Femur (tissue), 1 donor: ENCODE measurements at regions not wholly inside any gene's neighbourhood (a gene's known extent, or its start where the extent isn't known, plus 50 kb on each side); places are given as distances from the start of the nearest gene placed in this dataset.
A peak's percentile ranks its signal among the peaks of the same experiment; 100 is the strongest.
"Not testable (repeated sequence)": the region's sequence is repeated elsewhere in the genome, so short reads cannot be mapped to it uniquely, and the experiment has no call there.

Experiments used
- DNase-seq: peaks from one replicate; pipeline ENCODE4 v3.0.0-alpha.2; 2017

DNA sequence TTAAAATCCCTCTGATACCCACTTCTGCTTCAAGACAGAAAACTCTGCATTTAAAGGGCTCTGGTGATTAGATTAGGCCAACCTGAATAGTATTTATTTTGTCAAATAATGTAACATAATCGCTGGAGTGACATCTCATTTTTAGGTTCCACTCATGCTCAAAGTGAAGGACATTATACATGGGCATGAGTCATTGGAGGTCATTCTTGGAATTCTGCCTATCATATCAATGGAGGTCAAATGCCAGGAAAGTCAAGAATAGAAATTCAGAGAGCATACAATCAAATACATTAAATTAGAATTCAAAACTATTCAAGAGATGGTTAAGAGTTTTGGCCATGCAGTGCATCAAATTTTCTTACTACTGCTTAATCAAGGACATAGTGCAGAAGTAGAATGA, 50.8 kb upstream of the PRSS1 start:
- no peak for DNase-seq

DNA sequence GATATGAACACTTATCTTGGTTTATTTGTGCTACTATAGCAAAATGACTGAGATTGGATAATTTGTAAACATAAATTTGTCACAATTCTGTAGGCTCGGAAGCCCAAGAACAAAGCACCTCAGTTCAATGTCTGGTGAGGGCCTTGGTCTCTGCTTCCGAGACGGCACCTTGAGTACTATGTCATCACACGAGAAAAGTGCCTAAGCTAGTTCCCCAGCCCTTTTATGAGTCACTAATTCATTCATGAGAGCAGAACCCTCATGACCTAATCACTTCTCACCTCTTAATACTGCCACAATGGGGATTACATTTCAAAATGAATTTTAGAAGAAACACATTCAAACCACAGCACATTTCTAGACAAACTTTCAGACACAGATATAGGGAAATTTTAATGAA, 52.0 kb upstream of the PRSS1 start:
- no peak for DNase-seq

DNA sequence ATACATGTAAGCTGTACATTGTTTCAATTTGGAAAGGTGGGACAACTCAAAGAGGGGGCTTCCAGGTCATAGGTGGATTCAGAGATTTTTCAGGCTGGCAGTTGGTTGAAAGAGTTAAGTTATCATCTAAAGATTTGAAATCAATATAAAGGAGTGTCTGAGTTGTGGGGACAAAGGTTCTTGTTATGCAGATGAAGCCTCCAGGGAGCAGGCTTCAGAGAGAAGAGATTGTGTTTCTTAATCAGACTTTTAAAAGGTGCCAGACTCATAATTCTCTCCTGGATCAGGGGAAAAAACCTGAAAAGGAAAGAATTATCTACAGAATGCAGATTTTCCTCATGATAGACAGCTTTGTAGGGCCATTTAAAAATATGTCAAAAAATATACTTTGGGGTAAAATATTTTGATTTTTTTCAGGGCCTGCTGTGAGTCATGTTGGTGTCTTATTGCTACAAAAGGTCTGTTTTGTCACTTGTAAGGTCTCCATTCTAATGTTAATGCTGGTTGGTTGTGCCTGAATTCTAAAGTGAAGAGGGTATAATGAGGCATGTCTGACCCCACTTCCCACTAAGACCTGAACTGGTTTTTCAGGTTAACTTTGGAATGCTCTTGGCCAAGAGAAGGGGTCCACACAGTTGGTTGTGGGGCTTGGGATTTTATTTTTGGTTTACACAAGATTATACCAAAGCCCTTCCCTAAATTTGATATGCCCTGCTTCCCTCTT, 52.7 kb upstream of the PRSS1 start:
- no peak for DNase-seq

DNA sequence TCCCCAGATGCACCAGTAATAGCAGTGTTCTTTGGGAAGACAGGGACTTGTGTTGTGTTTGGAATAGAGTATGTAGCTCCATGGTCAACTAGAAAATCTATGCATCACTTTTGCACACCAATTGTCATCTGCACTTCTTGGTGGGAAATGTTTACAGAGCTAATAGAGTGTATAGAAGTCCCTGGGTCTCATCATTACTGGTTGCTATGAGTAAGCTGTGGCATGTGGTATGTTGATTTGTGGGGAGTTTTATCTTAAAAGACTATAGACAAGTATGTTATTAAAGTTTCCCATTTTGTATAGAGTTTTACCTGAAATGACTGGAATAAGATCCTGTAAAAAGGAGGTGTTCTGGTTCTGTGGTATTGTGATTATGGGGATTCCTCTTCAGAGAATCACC, 55.4 kb upstream of the PRSS1 start:
- DNase-seq = no peak

DNA sequence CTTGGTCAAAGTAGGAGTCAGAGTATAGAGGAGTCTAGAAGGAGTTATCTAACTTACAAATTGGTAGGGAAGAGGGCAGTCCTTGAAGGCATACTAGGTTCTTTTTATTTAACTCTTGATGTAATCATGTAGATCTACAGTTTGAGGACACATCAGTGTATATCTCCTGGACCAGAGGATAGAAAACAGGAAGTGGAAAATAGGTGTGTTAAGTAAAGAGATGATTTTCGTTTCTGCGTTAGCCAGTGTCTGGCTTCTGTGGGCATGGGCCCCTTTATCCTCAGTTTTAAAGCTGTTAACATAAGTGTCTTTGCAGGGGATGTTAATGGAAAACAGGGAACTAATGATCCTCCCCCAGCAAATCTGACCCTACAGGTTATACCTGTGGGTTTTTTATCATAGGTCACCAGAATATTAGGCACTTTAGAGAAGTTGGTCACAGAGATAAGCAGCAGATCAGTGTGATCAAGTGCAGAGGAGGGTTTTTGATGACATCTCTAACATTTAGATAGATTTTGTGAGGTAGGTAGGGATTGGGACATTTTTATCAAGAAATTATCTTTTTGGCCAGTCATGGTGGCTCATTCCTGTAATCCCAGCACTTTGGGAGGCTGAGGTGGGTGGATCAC, 58.6 kb upstream of the PRSS1 start:
- DNase-seq = no peak

DNA sequence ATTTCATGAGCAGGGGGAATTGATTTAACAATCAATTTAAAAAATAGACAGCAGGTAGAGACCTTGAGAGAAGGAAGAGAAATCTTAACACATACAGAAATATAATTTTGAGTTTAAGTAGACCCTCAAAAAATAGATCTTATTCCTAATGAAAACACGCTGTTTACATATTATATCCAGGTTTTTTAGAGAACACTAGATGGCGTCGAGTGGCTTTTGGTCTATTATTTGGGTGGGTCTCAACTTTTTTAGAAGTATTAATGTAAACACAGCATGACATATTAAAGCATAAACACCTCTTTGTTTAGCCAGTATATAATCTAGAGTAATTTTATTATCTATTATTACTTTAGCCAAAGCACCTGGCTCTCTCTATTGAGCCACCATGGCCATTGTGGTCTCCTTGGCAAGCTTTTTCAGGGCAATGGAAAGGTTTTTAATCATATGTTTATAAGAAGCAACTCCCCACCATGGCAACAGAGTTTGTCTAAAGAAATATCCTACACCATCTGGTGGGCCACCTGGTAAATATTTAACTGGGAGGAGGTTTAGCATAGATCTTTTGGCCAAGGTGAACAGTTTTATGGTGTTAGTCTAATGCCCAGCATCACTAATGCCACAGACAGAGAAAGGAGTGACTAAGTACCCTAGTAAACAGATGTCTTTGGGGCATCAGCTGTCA, 59.7 kb upstream of the PRSS1 start:
- DNase-seq = no peak

DNA sequence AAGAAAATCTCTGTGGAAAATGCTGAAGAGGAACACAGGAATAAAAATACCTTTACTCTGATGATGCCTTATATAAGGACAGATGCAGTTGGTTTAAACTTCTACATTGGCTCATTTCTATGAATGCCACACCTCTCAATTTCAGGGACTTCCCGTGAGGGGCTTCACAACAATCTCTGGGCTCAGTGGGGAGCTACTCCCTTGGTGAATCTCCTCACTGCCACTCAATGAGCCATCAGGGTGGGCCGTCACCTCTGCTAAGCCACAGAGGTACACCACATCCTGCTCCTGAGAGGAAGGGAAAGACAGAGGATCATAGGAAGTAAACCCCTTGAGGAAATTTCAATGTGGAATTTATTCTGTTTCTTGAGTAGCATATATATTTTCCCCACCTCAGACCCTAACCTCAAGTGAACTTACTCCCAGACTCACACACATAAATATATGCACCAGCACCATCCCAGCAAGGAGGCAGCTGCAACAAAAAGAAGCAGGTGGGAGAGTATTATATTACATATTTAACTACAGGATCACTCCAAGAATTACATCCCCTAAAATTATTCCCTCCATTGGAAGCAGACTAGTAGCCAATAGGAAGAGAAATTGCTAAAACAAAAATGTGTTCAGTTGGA, 63.3 kb upstream of the PRSS1 start:
- DNase-seq = no peak

DNA sequence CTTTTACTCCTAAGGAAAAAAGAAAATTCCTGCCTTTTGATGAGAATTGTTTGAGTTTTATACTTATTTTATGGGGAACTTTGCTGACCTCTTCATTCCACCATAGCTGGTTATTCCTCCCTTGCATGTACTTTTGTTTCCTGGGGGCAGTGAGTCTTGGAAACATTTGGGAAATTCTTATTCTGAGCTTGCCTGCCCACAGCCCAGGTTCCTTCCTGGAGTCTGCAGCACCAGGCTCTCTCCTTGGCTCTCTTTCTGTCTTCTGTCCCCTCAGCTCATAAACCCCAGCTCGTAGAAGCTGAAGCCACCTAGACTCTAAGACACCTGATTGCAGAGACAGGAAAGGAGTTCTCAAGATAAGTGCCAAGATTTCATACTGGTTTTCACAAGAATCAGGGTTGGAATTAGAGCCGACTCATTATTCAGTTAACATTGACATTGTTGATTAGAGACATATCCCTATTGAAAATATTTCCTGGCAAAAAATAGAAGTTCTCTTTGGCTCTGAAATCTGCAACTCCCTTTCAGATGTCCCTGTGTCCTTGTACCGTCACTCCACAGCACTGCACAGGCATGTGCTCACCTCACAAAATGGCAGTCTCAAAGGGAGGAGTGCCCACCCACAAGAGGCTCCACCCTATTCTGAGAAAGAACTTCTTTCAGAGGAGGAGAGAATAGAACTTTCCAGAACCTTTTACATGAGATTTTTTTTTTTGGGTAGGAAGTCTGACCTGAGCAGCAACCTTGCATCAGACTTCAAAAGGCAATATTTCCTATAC, 67.8 kb upstream of the PRSS1 start:
- no peak for DNase-seq

DNA sequence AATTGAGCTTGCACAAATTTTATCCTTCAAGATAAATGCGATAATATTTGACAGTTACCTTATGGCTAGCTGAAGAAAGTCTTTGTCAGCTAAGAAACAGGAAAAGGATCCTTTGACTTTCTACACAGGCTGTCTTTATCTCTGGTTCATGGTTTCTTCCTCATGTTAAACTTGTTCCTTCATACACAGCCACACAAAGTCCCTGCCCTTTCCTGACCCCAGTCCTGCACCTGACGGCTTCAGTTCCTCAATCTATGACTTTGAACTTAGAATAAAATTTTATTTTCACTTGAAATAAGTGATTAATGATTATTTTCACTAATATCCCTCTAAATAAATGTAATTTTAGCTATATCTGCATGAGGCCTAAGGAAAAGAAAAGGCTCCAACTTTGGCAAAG, 77.8 kb upstream of the PRSS1 start:
- DNase-seq = no peak

DNA sequence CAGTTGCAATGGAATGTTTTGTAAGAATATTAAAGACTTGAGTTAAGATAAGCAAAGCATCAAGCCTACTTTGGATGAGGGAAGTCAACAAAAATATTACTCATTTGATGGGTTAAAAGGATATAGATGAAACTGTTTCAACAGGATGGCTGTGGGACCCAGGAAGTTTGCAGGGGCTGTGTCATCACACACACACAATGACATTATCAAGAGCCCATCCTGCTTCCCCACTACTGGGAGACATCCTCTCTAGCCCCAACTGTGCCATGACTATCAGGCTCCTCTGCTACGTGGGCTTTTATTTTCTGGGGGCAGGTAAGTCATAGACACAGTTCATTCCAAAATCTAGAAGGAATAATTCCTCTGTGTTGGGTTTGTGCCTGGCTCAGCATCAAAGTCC, 78.8 kb upstream of the PRSS1 start:
- no peak for DNase-seq

DNA sequence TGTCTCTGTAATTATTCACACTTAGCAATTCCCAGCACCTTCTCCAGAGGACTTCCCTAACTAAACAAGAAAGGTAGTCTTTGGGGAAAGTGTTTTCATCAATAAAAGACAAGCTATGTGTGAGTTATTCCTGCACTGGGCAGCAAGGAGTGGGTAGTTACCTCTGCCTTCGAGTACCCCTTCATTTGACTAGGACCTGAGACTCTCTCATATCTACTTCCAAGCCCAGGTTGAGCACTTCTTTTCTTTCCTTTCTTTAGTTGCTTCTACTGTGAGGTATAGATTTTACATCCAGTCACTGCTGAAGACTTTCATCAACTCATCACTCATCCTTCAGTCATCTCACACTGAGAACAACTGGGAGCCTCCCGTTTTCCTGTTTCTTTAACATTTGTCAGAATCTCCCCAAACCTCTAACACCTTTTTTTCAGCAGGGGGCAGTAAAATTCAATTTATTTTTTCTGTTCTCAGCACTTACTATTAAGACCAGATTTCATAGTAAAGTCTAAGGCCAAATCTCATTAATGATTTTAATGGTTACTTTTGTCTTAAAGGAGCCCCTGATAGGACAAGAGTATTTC, 80.1 kb upstream of the PRSS1 start:
- no peak for DNase-seq

DNA sequence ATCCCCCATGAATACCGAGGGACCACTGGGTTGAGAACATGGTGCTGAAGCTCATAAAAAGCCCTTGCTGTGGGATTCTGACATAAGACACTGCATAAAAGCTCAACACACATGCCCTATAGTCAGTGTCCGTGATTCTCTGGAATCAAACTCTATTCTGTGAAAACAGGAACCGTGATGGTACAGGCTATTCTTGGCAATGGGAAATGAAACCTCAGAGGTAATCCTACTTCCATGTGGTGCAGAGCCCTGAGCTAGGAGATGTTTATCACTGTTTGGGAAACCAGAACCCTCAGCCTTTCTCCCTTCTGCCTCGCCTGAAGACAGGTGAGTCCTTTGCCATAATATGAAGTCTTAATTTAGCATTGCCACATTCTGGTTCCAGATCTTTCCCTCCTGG, 80.8 kb upstream of the PRSS1 start:
- DNase-seq = no peak

DNA sequence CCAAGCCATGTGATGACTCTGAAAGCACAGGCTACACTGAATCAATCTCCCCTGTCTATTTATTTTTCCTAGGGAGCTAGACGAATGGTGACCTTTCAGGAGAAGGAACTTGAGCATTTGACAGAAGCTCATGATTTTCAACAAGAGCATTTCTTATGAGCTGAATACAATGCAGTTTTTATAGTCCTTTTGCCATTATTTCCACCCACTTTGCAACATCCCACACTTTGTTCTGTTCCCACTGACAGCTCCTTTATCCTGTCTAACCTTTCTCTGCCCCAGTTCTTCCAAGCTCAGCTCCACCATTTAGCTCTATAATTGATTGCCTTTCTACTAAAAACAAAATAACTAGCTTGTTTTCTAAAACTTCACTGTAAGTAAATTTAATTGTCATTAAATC, 91.9 kb upstream of the PRSS1 start:
- DNase-seq = no peak

DNA sequence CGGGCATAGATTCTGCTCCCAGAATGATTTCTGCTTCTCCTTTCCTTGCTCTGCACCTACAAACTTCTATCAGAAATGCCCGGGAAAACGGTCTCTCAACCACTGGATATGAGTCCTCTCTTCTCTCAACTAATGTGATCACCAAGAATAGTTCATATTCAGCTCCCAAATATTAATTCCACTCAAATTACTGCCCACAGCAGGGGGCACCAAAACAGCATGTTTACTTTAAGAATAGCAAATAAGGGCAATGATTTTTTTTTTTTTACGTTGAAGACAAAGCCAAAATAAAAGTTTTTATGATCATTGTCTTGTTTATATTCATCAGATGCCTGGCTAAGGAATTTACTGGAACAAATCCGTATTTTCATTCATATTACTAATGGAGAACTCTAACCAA, 94.9 kb upstream of the PRSS1 start:
- DNase-seq = no peak

DNA sequence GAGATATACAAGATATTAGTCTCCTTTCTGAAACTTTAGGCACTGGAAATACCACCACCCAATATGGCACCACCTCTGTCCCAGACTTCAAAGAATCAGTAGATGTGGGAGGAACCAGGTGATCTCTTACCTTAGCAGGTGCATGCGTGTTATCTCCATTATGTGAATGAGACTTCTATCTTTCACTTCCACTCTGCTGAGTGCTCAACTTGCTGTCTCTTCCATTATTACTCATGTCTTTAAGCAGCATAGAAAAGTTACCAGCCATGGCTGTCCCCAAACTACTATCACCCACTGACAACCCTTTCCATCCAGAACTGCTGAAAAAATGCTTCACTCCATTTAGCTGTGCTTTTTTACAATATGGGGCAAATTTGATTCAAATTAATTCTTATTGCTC, 101.5 kb upstream of the PRSS1 start:
- no peak for DNase-seq

DNA sequence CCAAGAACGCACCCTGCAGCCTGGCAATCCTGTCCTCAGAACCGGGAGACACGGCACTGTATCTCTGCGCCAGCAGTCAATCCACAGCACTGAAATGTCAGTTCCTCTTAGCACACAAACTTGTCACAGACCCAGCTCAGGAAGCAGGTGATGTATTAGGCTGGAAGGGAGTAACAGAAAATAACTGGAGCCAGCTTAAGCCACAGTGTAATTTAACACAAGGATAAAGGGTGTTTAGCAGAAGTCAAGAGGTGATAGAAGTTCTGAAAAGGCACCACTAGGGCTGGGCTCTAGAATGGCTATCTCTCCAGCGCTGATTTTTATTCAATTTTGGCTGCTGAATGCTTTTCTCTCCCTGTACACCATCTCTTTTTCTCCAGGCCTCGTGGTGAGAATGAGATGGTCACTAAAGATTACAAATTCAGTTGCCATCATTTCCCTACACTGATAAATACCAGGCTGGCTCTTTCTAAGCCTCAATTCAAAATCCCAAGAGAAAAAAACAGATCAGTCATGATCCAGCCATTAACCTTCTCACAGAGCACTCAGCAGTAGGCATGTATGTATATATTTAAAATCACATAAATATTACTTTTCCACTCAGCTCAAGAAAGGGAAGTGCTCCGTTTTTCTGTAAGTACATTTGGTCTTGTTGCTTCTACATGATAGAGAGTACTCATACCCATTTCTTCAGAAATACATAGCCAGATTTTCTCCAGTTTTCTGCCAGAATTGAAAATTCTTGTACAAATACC, 102.7 kb upstream of the PRSS1 start:
- peak; percentile 20 for DNase-seq

DNA sequence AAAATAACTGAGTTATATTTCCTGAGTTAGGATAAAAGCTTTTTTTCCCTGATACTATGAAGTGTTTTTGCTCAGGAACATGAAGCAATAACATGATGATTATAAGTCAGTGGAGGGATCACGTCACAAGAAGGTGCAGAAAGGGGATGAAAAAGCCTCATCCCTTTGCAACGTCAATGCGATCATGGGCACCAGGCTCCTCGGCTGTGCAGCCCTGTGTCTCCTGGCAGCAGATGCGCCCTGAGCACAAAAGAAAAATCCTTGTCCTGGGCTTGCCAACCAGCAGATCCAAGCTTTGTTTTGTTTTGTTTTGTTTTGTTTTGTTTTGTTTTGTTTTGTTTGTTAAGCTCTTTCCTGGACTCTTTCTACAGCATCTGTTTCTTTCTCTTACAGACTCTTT, 103.5 kb upstream of the PRSS1 start:
- no peak for DNase-seq

DNA sequence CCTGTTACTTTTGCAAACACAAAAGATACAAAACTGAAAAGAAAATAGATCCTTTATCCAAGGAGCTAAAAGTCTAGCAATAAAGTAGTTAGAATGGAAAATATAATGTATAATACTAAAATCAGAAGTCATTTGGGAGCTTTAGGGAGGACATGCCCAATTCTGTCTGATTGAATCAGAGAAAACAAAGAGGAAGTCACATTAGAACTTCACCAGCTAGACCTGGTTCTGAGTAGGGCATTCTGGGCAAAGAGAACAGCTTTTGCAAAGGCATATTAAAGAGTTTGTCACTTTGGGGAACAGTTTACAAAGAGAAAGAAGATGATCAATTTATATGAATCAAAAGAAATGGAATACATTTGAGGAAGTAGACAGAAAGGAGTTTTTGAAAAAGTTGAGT, 107.0 kb upstream of the PRSS1 start:
- no peak for DNase-seq

DNA sequence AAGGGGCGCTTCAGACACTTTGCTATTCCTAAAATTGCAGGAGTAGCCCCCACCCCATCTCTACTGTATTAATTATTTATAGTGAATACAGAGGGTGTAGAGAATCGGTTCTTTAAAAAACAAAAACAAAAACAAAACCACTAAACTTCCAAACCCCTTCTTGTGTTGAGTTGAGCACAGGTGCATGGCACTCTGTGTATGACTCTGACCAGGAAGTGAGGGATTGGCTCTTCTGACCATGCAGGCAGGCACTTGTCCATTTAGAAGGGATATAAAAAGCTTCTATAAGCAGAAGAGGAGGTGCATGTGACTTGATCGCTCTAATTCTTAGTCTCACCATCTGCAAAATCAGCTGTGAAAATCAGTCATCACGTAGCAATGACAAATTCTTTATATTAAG, 108.0 kb upstream of the PRSS1 start:
- DNase-seq = not testable (repeated sequence)

DNA sequence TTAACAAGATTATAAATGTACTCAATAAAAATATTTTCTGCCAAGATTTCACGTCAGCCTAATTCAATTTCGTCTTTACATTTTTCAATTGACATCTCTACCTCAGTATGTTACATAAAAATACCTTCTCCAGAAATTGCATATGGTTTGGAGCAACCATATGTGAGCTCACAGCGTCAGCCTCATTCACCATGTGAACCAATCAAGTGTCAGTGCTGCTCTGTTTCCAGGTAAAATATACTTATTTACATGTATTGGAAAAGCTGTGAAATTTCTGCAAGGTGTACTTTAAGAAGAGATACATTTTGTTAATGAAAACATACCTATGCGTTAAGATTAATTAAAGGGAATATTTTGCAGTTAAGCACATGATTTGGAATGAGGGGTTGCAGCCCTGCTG, 110.7 kb upstream of the PRSS1 start:
- no peak for DNase-seq

DNA sequence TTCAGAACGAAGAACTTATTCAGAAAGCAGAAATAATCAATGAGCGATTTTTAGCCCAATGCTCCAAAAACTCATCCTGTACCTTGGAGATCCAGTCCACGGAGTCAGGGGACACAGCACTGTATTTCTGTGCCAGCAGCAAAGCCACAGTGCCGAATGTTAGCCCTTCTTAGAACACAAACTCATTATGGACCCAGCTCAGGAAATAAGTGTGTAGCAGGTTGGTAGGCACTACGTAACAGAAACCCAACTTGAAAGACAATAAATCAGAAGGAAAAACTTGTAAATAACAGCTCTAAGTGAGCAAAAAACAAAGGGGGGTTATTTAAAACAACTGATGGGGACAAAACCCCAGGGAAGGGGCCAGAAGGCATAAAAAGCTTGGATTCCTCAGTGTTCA, 112.0 kb upstream of the PRSS1 start:
- DNase-seq = no peak

DNA sequence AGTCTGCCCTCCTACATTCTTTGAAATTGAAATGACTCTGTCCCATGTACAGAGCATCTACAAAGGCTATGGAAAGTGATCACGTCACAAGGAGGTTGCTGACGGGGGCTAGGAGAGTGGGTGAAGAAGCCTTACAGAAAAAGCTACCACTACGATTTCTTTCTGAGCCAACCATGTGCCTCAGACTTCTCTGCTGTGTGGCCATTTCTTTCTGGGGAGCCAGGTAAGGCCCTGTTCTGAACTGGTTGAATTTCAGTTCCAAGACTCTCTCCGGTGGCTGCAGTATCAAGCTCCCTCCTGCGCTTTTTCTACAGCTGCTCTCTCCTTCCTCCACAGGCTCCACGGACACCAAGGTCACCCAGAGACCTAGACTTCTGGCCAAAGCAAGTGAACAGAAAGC, 112.5 kb upstream of the PRSS1 start:
- DNase-seq = no peak
